PC-9 (cell line): ENCODE measurements at regions not wholly inside any gene's neighbourhood (a gene's known extent, or its start where the extent isn't known, plus 50 kb on each side); places are given as distances from the start of the nearest gene placed in this dataset.

Experiments
- BruUV-seq: library from RNA; stranded (reverse); fragments of 400-500 nt; replicated peaks from 2 replicates; lab custom pipeline; 2021; lab: Mats Ljungman, UMichigan
- CTCF ChIA-PET: fragments of 300-600 bp; sonication (Branson Sonifier 250); formaldehyde crosslinking; loops from one replicate; lab custom pipeline; 2022; ENCODE audit warnings: antibody characterized with exemption; lab: Charles Lee
- POLR2A ChIA-PET: fragments of 300-600 bp; sonication (Branson Sonifier 250); formaldehyde crosslinking; loops from one replicate; lab custom pipeline; 2022; ENCODE audit warnings: antibody characterized with exemption; ENCODE audit not compliant: unreplicated experiment; lab: Charles Lee
- DNase-seq, 2 experiments: peaks; one replicate each; pipeline versions ENCODE4 v3.0.0 to v3.0.0-alpha.2; 2015 to 2022; ENCODE audit warnings: mixed read lengths in 1 of 2
- H2AFZ ChIP-seq: fragments of 200-600 bp; sonication (generic); 2 replicates; pipeline ENCODE4 v1.8.1; 2017; ENCODE audit warnings: antibody characterized with exemption
- H3F3A ChIP-seq: fragments of 200-600 bp; sonication (generic); 2 replicates; pipeline ENCODE4 v1.8.1; 2017; ENCODE audit warnings: antibody characterized with exemption, mild to moderate bottlenecking, low read depth; ENCODE audit not compliant: insufficient read depth
- H3K27ac ChIP-seq: fragments of 200-600 bp; sonication (generic); 2 replicates; pipeline ENCODE4 v1.6.1; 2016; ENCODE audit warnings: mixed run types
- H3K27me3 ChIP-seq: fragments of 200-600 bp; sonication (generic); 2 replicates; pipeline ENCODE4 v1.6.1; 2016; ENCODE audit warnings: low read depth, mixed run types; ENCODE audit not compliant: insufficient read depth
- H3K36me3 ChIP-seq: fragments of 200-600 bp; sonication (generic); 2 replicates; pipeline ENCODE4 v1.6.1; 2016; ENCODE audit warnings: low read depth, mixed run types
- H3K4me1 ChIP-seq: fragments of 200-600 bp; sonication (generic); replicated peaks from 2 replicates; pipeline ENCODE4 v1.6.1; 2016; ENCODE audit warnings: mixed run types; ENCODE audit not compliant: insufficient read depth
- H3K4me2 ChIP-seq: fragments of 200-600 bp; sonication (generic); 2 replicates; pipeline ENCODE4 v1.6.1; 2017; ENCODE audit warnings: mixed run types
- H3K4me3 ChIP-seq: fragments of 200-600 bp; sonication (generic); 2 replicates; pipeline ENCODE4 v1.6.1; 2016; ENCODE audit warnings: mixed run types
- H3K79me2 ChIP-seq: fragments of 200-600 bp; sonication (generic); 2 replicates; pipeline ENCODE4 v1.6.1; 2017; ENCODE audit warnings: low read depth, mixed run types
- H3K9me2 ChIP-seq: fragments of 200-600 bp; sonication (generic); 2 replicates; pipeline ENCODE4 v1.8.1; 2017; ENCODE audit warnings: mild to moderate bottlenecking; ENCODE audit not compliant: insufficient read depth
- H3K9me3 ChIP-seq: fragments of 200-600 bp; sonication (generic); 2 replicates; pipeline ENCODE4 v1.8.1; 2016; ENCODE audit warnings: low read depth; ENCODE audit not compliant: insufficient read depth
- H4K20me1 ChIP-seq: fragments of 200-600 bp; sonication (generic); 2 replicates; pipeline ENCODE4 v1.8.1; 2017; ENCODE audit not compliant: insufficient read depth
- EZH2 ChIP-seq: fragments of 200-600 bp; sonication (generic); IDR thresholded peaks from 2 replicates; pipeline ENCODE4 v1.8.0; 2017; ENCODE audit warnings: antibody characterized with exemption, low read depth
- intact Hi-C: fragments of 100-400 bp; cut with micrococcal nuclease; formaldehyde crosslinking; loops from one replicate; pipeline ENCODE4 v1.10.0; 2022; ENCODE audit not compliant: unreplicated experiment
- TF ChIP-seq, protein P1 (sequence below): fragments of 200-600 bp; sonication (generic); conservative IDR thresholded peaks from 2 replicates; pipeline ENCODE4 v1.6.1; 2017; ENCODE audit warnings: mixed run types, antibody characterized with exemption, mild to moderate bottlenecking, moderate library complexity

DNA sequence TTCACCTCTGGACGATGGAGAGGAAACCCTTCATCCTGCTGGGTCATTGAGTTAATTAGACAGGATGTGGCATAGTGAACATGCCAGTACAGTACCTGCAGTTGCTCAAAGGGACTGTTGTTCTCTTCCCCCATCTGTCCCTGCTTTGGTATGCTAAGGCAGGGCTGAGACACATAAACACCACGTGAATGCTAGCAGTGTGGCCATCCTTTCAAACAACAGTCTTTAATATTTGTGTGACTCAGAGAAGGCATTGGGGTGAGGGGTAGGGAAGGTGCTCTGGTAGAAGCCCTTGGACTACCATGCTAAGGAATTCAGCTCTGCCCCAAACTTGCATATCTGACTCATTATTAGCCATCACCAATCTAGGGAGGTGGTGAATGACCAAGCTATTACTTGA, 180.2 kb upstream of the ZNF618 start:
- H3K4me3 ChIP-seq = no peak overlapping the region
- ChIA-PET CTCF (no interaction called here), POLR2A (no interaction called here)
- no peak overlapping the region for H2AFZ ChIP-seq
- no peaks in the 10 kb centered on the region for H3F3A ChIP-seq
- peaks cover 77% of the 10 kb centered on the region for H3K27me3 ChIP-seq
- H3K36me3 ChIP-seq = no peaks in the 10 kb centered on the region
- no peaks in the 10 kb centered on the region for H3K9me3 ChIP-seq
- H3K9me2 ChIP-seq = no peaks in the 10 kb centered on the region
- TF ChIP-seq, protein P1, sequence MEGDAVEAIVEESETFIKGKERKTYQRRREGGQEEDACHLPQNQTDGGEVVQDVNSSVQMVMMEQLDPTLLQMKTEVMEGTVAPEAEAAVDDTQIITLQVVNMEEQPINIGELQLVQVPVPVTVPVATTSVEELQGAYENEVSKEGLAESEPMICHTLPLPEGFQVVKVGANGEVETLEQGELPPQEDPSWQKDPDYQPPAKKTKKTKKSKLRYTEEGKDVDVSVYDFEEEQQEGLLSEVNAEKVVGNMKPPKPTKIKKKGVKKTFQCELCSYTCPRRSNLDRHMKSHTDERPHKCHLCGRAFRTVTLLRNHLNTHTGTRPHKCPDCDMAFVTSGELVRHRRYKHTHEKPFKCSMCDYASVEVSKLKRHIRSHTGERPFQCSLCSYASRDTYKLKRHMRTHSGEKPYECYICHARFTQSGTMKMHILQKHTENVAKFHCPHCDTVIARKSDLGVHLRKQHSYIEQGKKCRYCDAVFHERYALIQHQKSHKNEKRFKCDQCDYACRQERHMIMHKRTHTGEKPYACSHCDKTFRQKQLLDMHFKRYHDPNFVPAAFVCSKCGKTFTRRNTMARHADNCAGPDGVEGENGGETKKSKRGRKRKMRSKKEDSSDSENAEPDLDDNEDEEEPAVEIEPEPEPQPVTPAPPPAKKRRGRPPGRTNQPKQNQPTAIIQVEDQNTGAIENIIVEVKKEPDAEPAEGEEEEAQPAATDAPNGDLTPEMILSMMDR = no peak
- TF ChIP-seq EZH2 = no peak
- DNase-seq = no peak
- no peaks in the 10 kb centered on the region for H3K79me2 ChIP-seq
- H4K20me1 ChIP-seq = no peaks in the 10 kb centered on the region
- intact Hi-C loops = no loop called here
- no peaks in the 10 kb centered on the region for H3K4me1 ChIP-seq
- no peak overlapping the region for H3K27ac ChIP-seq
- BruUV-seq = no TSS peak
- H3K4me2 ChIP-seq = no peak overlapping the region

DNA sequence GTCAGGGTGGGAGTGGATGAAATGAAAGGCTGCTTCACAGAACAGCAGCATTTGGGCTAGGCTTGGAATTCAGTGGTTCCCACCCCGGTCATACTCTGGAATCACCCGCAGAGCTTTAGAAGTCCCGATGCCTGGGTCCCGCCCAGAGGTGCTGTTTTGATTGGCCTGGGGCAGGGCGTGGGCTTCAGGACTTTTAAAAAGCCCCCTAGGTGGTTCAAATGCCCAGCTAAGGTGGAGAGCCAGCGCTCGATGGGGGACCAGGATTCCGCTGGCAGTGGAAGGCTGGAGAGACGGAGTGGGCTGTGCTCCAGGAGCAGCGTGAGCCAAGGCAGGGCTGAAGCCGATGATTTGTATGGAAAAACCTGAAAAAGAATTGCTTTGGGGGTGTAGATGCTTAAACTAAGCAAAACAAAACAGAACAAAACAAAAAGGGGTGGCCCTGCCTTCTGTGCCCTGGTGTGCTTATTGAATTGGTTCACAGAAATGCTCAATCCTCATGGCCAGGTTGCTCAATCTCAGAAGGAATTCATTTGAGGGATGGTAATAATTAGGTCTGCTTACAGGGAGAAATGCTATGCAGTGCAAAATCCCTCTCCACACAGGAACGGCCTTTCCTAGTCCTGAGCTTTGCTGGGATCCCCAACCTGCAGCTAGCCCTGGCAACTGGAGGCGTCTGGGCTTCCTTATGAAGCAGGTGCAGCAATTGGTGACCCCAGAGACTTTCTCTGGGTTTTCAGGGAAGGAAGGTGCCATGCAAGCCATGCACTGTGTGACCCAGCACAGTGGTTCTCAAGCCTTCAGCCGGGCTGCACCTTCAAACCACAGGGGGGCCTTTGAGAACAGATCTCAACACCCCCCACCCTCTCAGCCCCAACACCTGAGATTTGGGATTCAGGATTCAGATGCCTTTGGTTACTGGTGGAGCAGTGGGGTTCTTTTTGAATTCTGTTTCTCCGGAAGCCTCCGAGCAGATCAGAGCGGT, 174.0 kb upstream of the ZNF618 start:
- Histone ChIP-seq H4K20me1 (no peaks in the 10 kb centered on the region), H3K27me3 (peaks cover 68% of the 10 kb centered on the region), H3K9me2 (no peaks in the 10 kb centered on the region), H3K4me2 (no peak overlapping the region), H3K79me2 (no peaks in the 10 kb centered on the region), H3K4me3 (no peak overlapping the region), H3F3A (no peaks in the 10 kb centered on the region), H3K9me3 (no peaks in the 10 kb centered on the region), H2AFZ (no peak overlapping the region), H3K27ac (no peak overlapping the region), H3K4me1 (no peaks in the 10 kb centered on the region), H3K36me3 (no peaks in the 10 kb centered on the region)
- ChIA-PET POLR2A (no interaction called here), CTCF (no interaction called here)
- BruUV-seq = no TSS peak
- intact Hi-C loops = no loop called here
- DNase-seq = no peak
- TF ChIP-seq, protein P1 = no peak
- no peak for TF ChIP-seq EZH2

DNA sequence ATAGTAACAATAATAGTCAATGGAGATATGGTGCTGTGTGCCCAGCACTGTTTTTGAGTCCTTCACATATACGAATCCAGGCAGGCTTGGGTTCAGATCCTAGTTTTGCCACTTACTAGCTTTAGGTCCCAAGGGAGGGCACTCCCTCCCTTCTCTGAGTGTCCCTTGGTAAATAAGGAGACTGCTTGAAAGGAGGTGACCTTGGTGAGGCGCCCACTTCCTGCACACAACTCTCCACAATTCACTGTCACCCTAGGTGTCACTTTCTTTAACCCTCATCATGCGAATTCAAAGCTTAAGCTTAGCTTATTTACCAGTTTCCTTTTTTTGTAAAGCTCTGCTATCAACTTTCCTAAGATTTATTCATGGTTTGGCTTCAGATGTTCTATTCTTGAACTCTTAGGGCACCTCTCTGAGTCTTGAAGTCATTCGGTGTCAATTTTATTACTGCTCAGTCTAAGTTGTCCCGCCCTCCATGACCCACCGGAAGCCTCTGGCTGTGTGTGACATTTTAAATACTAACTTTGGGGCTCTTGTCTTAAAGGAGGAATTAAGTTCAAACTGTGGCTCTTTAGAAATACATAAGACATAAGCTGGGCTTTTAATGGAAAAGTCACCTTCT, 170.7 kb upstream of the ZNF618 start:
- peaks cover 60% of the 10 kb centered on the region for H3K27me3 ChIP-seq
- H3K9me3 ChIP-seq = no peaks in the 10 kb centered on the region
- no peaks in the 10 kb centered on the region for H3K9me2 ChIP-seq
- ChIA-PET POLR2A (interaction anchor here (0.8 kb wide), 1 partner anchor 16 kb away, joined by 7 read pairs; no protein-coding TSS in a partner anchor), CTCF (interaction anchor here (0.6 kb wide), 1 partner anchor 16 kb away, joined by 7 read pairs; no protein-coding TSS in a partner anchor)
- no TSS peak for BruUV-seq
- TF ChIP-seq EZH2 = no peak
- TF ChIP-seq, protein P1 = no peak
- H3K4me2 ChIP-seq = no peak overlapping the region
- no peaks in the 10 kb centered on the region for H3K79me2 ChIP-seq
- no peaks in the 10 kb centered on the region for H3F3A ChIP-seq
- intact Hi-C loops = no loop called here
- H3K27ac ChIP-seq = no peak overlapping the region
- H2AFZ ChIP-seq = no peak overlapping the region
- H3K4me1 ChIP-seq = no peaks in the 10 kb centered on the region
- no peak for DNase-seq
- no peaks in the 10 kb centered on the region for H3K36me3 ChIP-seq
- H3K4me3 ChIP-seq = no peak overlapping the region
- H4K20me1 ChIP-seq = no peaks in the 10 kb centered on the region
